ENCODE measurements at regions not wholly inside any gene's neighbourhood (a gene's known extent, or its start where the extent isn't known, plus 50 kb on each side); places are given as distances from the start of the nearest gene placed in this dataset.

DNA sequence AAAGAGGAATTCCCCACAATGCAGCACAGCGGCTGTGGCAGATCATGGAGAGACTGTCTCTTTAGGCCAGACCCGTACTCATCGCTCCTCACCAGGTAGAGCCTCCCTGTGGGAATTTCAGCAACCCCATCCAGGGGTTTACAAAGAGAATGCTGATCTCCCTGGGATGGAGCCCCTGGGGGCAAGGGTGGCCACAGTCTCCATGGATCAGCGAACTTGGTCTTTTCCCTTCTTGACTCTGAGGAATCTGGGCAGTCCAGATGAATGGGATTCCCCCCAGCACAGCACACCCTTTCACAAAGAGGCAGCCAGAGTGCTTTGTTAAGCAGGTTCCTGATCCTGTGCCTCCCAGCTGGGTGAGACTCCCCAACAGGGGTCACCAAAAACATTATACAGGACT, 108.7 kb upstream of the RGMB start:
- TF ChIP-seq CTCF (IDR thresholded peaks at IDR 0.05) = no peak
- no peak for TF ChIP-seq POLR2A (IDR thresholded peaks at IDR 0.05)
- no peak for TF ChIP-seq POLR2AphosphoS5 (IDR thresholded peaks at IDR 0.05)
